H1 (cell line): ENCODE measurements at regions not wholly inside any gene's neighbourhood (a gene's known extent, or its start where the extent isn't known, plus 50 kb on each side); places are given as distances from the start of the nearest gene placed in this dataset.

Experiments used
- CTCF ChIA-PET: fragments of 300-600 bp; sonication (Branson Sonifier 250); formaldehyde crosslinking; loops from one replicate; lab custom pipeline; 2021; ENCODE audit not compliant: partially characterized antibody; lab: Charles Lee
- POLR2A ChIA-PET: fragments of 300-600 bp; sonication (Branson Sonifier 250); formaldehyde crosslinking; loops from one replicate; lab custom pipeline; 2021; ENCODE audit warnings: inconsistent platforms; ENCODE audit not compliant: partially characterized antibody; lab: Charles Lee
- DNase-seq, 2 experiments: peaks; one replicate each; pipeline versions ENCODE4 v3.0.0 to v3.0.0-alpha.2; 2010 to 2022; ENCODE audit warnings: low spot score in 2 of 2, low read depth in 1 of 2, mixed read lengths in 1 of 2
- FAIRE-seq: peaks from 2 replicates; lab custom pipeline; 2011; peaks lifted over from hg19 to GRCh38; lab: Jason Lieb, UNC
- H2AFZ ChIP-seq: 2 replicates; pipeline ENCODE4 v1.8.1; 2012; ENCODE audit warnings: low read length, inconsistent platforms
- H2AK5ac ChIP-seq: 2 replicates; pipeline ENCODE4 v1.6.1; 2013; ENCODE audit warnings: low read depth, low read length
- H2BK120ac ChIP-seq: replicated peaks from 2 replicates; pipeline ENCODE3; 2013; ENCODE audit warnings: low read depth, low read length, inconsistent platforms
- H2BK12ac ChIP-seq: 2 replicates; pipeline ENCODE4 v1.6.1; 2013; ENCODE audit warnings: low read depth, low read length
- H2BK15ac ChIP-seq: 2 replicates; pipeline ENCODE4 v1.6.1; 2013; ENCODE audit warnings: low read length
- H2BK20ac ChIP-seq: 2 replicates; pipeline ENCODE4 v1.6.1; 2013; ENCODE audit warnings: low read length
- H2BK5ac ChIP-seq: 2 replicates; pipeline ENCODE4 v1.6.1; 2013; ENCODE audit warnings: low read depth, low read length
- H3K14ac ChIP-seq: 2 replicates; pipeline ENCODE4 v1.6.1; 2013; ENCODE audit warnings: inconsistent platforms; ENCODE audit not compliant: insufficient read length
- H3K18ac ChIP-seq: 2 replicates; pipeline ENCODE4 v1.6.1; 2013; ENCODE audit warnings: low read length; ENCODE audit errors: extremely low read depth
- H3K23ac ChIP-seq: 2 replicates; pipeline ENCODE4 v1.6.1; 2013; ENCODE audit warnings: inconsistent platforms; ENCODE audit not compliant: insufficient read length
- H3K23me2 ChIP-seq: 2 replicates; pipeline ENCODE4 v1.6.1; 2013; ENCODE audit warnings: low read depth, low read length
- H3K27ac ChIP-seq: 2 replicates; pipeline ENCODE4 v1.6.1; 2011; ENCODE audit warnings: low read depth, low read length, inconsistent platforms
- H3K27me3 ChIP-seq, 4 experiments: replicated peaks in 1 of 4; 1 replicate in 1 of 4; 2 replicates in 3 of 4; pipeline versions ENCODE4 v1.6.1 to v1.8.1; 2011 to 2013; ENCODE audit warnings: low read length in 3 of 4, mild to moderate bottlenecking in 3 of 4, inconsistent platforms in 2 of 4, mixed read lengths in 2 of 4, moderate library complexity in 1 of 4; ENCODE audit not compliant: control insufficient read depth in 3 of 4, insufficient read depth in 3 of 4; ENCODE audit errors: extremely low read depth in 1 of 4
- H3K36me3 ChIP-seq, 4 experiments: 2 replicates each; pipeline versions ENCODE4 v1.6.1 to v1.8.1; 2011 to 2013; ENCODE audit warnings: mild to moderate bottlenecking in 4 of 4, low read length in 3 of 4, moderate library complexity in 2 of 4, control low read depth in 1 of 4, inconsistent platforms in 1 of 4; ENCODE audit not compliant: insufficient read depth in 4 of 4, control insufficient read depth in 2 of 4
- H3K4ac ChIP-seq: replicated peaks from 2 replicates; pipeline ENCODE3; 2013; ENCODE audit warnings: low read length, low read depth, mixed read lengths, inconsistent platforms; ENCODE audit not compliant: insufficient read length
- H3K4me1 ChIP-seq, 4 experiments: replicated peaks in 1 of 4; 1 replicate in 1 of 4; 2 replicates in 3 of 4; pipeline versions ENCODE4 v1.6.1 to v1.8.1; 2011 to 2013; ENCODE audit warnings: low read length in 3 of 4, inconsistent platforms in 2 of 4, mixed read lengths in 1 of 4; ENCODE audit not compliant: insufficient read depth in 4 of 4, control insufficient read depth in 3 of 4
- H3K4me2 ChIP-seq, 2 experiments: 2 replicates each; pipeline versions ENCODE4 v1.6.1 to v1.8.1; 2011 to 2013; ENCODE audit warnings: low read depth in 2 of 2, low read length in 2 of 2, control low read depth in 1 of 2, inconsistent platforms in 1 of 2, mild to moderate bottlenecking in 1 of 2; ENCODE audit not compliant: insufficient read depth in 1 of 2
- H3K4me3 ChIP-seq, 4 experiments: fragments of 200-600, 300-600 bp in 1 of 4; sonication (generic), shearing (Covaris generic), sonication (Bioruptor Twin) in 1 of 4; 2 replicates each; pipeline versions ENCODE4 v1.5.1 to v1.8.1; 2011 to 2016; ENCODE audit warnings: low read length in 4 of 4, low read depth in 3 of 4, control low read depth in 2 of 4, inconsistent platforms in 2 of 4, mild to moderate bottlenecking in 2 of 4, mixed read lengths in 1 of 4, moderate library complexity in 1 of 4; ENCODE audit not compliant: insufficient read depth in 2 of 4; ENCODE audit errors: extremely low read depth in 1 of 4
- H3K56ac ChIP-seq: replicated peaks from 2 replicates; pipeline ENCODE3; 2013; ENCODE audit warnings: low read depth, mild to moderate bottlenecking, mixed read lengths, low read length, inconsistent platforms; ENCODE audit not compliant: insufficient read length
- H3K79me1 ChIP-seq: 2 replicates; pipeline ENCODE4 v1.6.1; 2013; ENCODE audit warnings: low read depth, low read length, control low read depth
- H3K79me2 ChIP-seq, 2 experiments: 2 replicates each; pipeline versions ENCODE4 v1.6.1 to v1.8.1; 2012 to 2013; ENCODE audit warnings: low read length in 2 of 2, mild to moderate bottlenecking in 2 of 2, inconsistent platforms in 1 of 2; ENCODE audit not compliant: insufficient read depth in 2 of 2, control insufficient read depth in 1 of 2
- H3K9ac ChIP-seq, 4 experiments: replicated peaks in 1 of 4; 1 replicate in 1 of 4; 2 replicates in 3 of 4; pipeline versions ENCODE4 v1.6.1 to v1.8.1; 2011 to 2013; ENCODE audit warnings: low read depth in 3 of 4, low read length in 3 of 4, control low read depth in 2 of 4, mild to moderate bottlenecking in 2 of 4, moderate library complexity in 2 of 4, inconsistent platforms in 1 of 4; ENCODE audit errors: extremely low read depth in 1 of 4
- H3K9me3 ChIP-seq, 2 experiments: 2 replicates each; pipeline versions ENCODE4 v1.6.1 to v1.8.1; 2012 to 2013; ENCODE audit warnings: mild to moderate bottlenecking in 2 of 2, moderate library complexity in 2 of 2, control low read depth in 1 of 2, inconsistent platforms in 1 of 2, low read depth in 1 of 2, low read length in 1 of 2, mixed read lengths in 1 of 2; ENCODE audit not compliant: insufficient read depth in 2 of 2
- H4K20me1 ChIP-seq, 2 experiments: replicated peaks in 1 of 2; 2 replicates each; pipeline versions ENCODE3 to v1.8.1; 2011 to 2013; ENCODE audit warnings: inconsistent platforms in 2 of 2, low read length in 2 of 2, mild to moderate bottlenecking in 1 of 2; ENCODE audit not compliant: insufficient read depth in 2 of 2, control insufficient read depth in 1 of 2
- H4K5ac ChIP-seq: 2 replicates; pipeline ENCODE4 v1.6.1; 2013; ENCODE audit warnings: low read length, low read depth, mixed read lengths, inconsistent platforms; ENCODE audit not compliant: insufficient read length
- H4K8ac ChIP-seq: 2 replicates; pipeline ENCODE4 v1.8.0; 2013; ENCODE audit warnings: mild to moderate bottlenecking, moderate library complexity, low read length, inconsistent platforms; ENCODE audit not compliant: insufficient read depth; ENCODE audit errors: extremely low read depth
- H4K91ac ChIP-seq: replicated peaks from 2 replicates; pipeline ENCODE3; 2013; ENCODE audit warnings: low read length, mixed read lengths, inconsistent platforms; ENCODE audit not compliant: insufficient read length
- ASH2L ChIP-seq: fragments of 200-600, 300-600 bp; sonication (generic); IDR thresholded peaks from one replicate; pipeline ENCODE4 v1.7.1; 2017; ENCODE audit warnings: low read length
- BCL11A ChIP-seq, 2 experiments: IDR thresholded peaks; one replicate each; pipeline ENCODE4 v1.6.1; 2011; ENCODE audit warnings: low read depth in 2 of 2, low read length in 2 of 2, mild to moderate bottlenecking in 2 of 2
- BRCA1 ChIP-seq: IDR thresholded peaks from 2 replicates; pipeline ENCODE4 v1.6.1; 2012; ENCODE audit warnings: low read depth, low read length, improper control_type of control experiment
- CBX5 ChIP-seq: fragments of 300-800, 300-1000 bp; sonication (generic); IDR thresholded peaks from 2 replicates; pipeline ENCODE4 v1.7.1; 2016; ENCODE audit warnings: antibody characterized with exemption, low read length, low read depth
- CHD1 ChIP-seq: IDR thresholded peaks from 2 replicates; pipeline ENCODE4 v1.6.1; 2012; ENCODE audit warnings: low read depth, low read length, improper control_type of control experiment
- CTBP2 ChIP-seq: IDR thresholded peaks from 2 replicates; pipeline ENCODE4 v1.7.0; 2011; ENCODE audit warnings: borderline replicate concordance, mild to moderate bottlenecking, moderate library complexity, mixed read lengths, low read length; ENCODE audit not compliant: insufficient read depth, insufficient read length
- E2F6 ChIP-seq: IDR thresholded peaks from 2 replicates; pipeline ENCODE4 v1.6.1; 2012; ENCODE audit warnings: inconsistent platforms
- GABPA ChIP-seq: IDR thresholded peaks from 2 replicates; pipeline ENCODE4 v1.6.1; 2011; ENCODE audit warnings: mild to moderate bottlenecking, low read length, moderate library complexity, borderline replicate concordance; ENCODE audit not compliant: insufficient read depth
- KDM4A ChIP-seq: IDR thresholded peaks from one replicate; pipeline ENCODE4 v1.7.1; 2012; ENCODE audit warnings: low read depth, mild to moderate bottlenecking, moderate library complexity, low read length, inconsistent platforms; ENCODE audit not compliant: severe bottlenecking
- KDM5A ChIP-seq: fragments of 200-600 bp; IDR thresholded peaks from 2 replicates; pipeline ENCODE4 v1.7.1; 2012; ENCODE audit warnings: mild to moderate bottlenecking, low read length, inconsistent platforms, mixed read lengths
- POU5F1 ChIP-seq: IDR thresholded peaks from 2 replicates; pipeline ENCODE4 v1.6.1; 2011; ENCODE audit warnings: low read depth, mild to moderate bottlenecking, low read length, moderate library complexity
- SAP30 ChIP-seq: fragments of 300-600 bp; sonication (generic); IDR thresholded peaks from 2 replicates; pipeline ENCODE4 v1.7.1; 2012; ENCODE audit warnings: low read length, moderate library complexity, mild to moderate bottlenecking, inconsistent platforms; ENCODE audit not compliant: insufficient read depth, insufficient replicate concordance
- SIX5 ChIP-seq: IDR thresholded peaks from 2 replicates; pipeline ENCODE4 v1.6.1; 2011; ENCODE audit warnings: mild to moderate bottlenecking, low read depth, low read length
- SP4 ChIP-seq: IDR thresholded peaks from 2 replicates; pipeline ENCODE4 v1.6.1; 2012; ENCODE audit warnings: low read length, inconsistent platforms
- TCF12 ChIP-seq: IDR thresholded peaks from 2 replicates; pipeline ENCODE4 v1.6.1; 2011; ENCODE audit warnings: low read depth, mild to moderate bottlenecking, low read length
- WGBS, 2 experiments: shearing (Covaris generic) in 1 of 2; methylation state at CpG; one replicate each; pipeline versions ENCODE4 v1.1.6 to v1.1.7; 2013 to 2015; ENCODE audit warnings: low lambda C conversion rate in 2 of 2, mixed read lengths in 2 of 2, inconsistent platforms in 1 of 2, low coverage in 1 of 2, missing lambda C conversion rate in 1 of 2; ENCODE audit not compliant: insufficient replicate concordance in 2 of 2, insufficient coverage in 1 of 2, insufficient read length in 1 of 2; ENCODE audit errors: extremely low coverage in 1 of 2, missing lambda C conversion rate in 1 of 2; 5-methylcytosine and 5-hydroxymethylcytosine counted together

- Histone ChIP-seq H3K9me3 (peaks cover 0 to 9% of the 10 kb centered on the region in 2 experiments; a peak in 1 of 4 replicates), H3K23ac (no peak overlapping the region), H2AK5ac (no peak overlapping the region), H2BK15ac (no peak overlapping the region), H3K36me3 (no peaks in the 10 kb centered on the region), H2BK12ac (no peak overlapping the region), H3K56ac (no peak overlapping the region), H3K4me2 (no peak overlapping the region), H2BK120ac (no peak overlapping the region), H3K79me2 (no peaks in the 10 kb centered on the region), H3K23me2 (no peaks in the 10 kb centered on the region), H2BK20ac (no peak overlapping the region)
- POLR2A ChIA-PET: no interaction called here
- FAIRE-seq (no peak), DNase-seq (no peak)
- no peak for TF ChIP-seq GABPA
- no peak for TF ChIP-seq POU5F1
- TF ChIP-seq SP4: no peak
- TF ChIP-seq ASH2L: no peak
- no peak for TF ChIP-seq SAP30
- TF ChIP-seq E2F6: no peak
- TF ChIP-seq KDM5A: no peak
- TF ChIP-seq SIX5: no peak
- TF ChIP-seq CBX5: no peak
- TF ChIP-seq KDM4A: no peak
- no peak for TF ChIP-seq BRCA1
- TF ChIP-seq TCF12: no peak
- no peak for TF ChIP-seq BCL11A (IDR thresholded peaks at IDR 0.05; ENCODE audit: low read depth in 2 of 2, low read length in 2 of 2)
- no peak for TF ChIP-seq CHD1
- no peak for TF ChIP-seq CTBP2
- TF ChIP-seq, all 59 proteins: peak for 0
- H4K20me1 ChIP-seq: no peaks in the 10 kb centered on the region
- H3K79me1 ChIP-seq: no peaks in the 10 kb centered on the region
- no peak overlapping the region for H3K4ac ChIP-seq
- H3K14ac ChIP-seq: no peak overlapping the region
- no peak overlapping the region for H2BK5ac ChIP-seq
- no peak overlapping the region for H4K91ac ChIP-seq
- no peak overlapping the region for H2AFZ ChIP-seq
- no peaks in the 10 kb centered on the region for H3K4me1 ChIP-seq
- H3K4me3 ChIP-seq: no peak overlapping the region
- CTCF ChIA-PET: no interaction called here
- no peak overlapping the region for H4K8ac ChIP-seq
- no peak overlapping the region for H3K18ac ChIP-seq
- no peak overlapping the region for H4K5ac ChIP-seq
- H3K27me3 ChIP-seq: no peaks in the 10 kb centered on the region
- 31% methylated on average over 1 of the region's 1 CpG; no CpG with 5 or more reads in 1 of the 2 experiments for WGBS, 2 experiments
- H3K9ac ChIP-seq: no peak overlapping the region
- no peak overlapping the region for H3K27ac ChIP-seq
These were observed 1525.6 kb downstream of the REEP3 start for GRCh38 chr10:65046831-65047230.
